ENCODE measurements at regions not wholly inside any gene's neighbourhood (a gene's known extent, or its start where the extent isn't known, plus 50 kb on each side); places are given as distances from the start of the nearest gene placed in this dataset.
"Not testable (repeated sequence)": the region's sequence is repeated elsewhere in the genome, so short reads cannot be mapped to it uniquely, and the experiment has no call there.

- DNase-seq: no peak
- Histone ChIP-seq H3K9me3 (no peaks in the 10 kb centered on the region), H3K36me3 (no peaks in the 10 kb centered on the region), H3K27ac (no peak overlapping the region), H3K4me3 (no peak overlapping the region), H3K4me1 (peaks cover 0 to 12% (median 0%) of the 10 kb centered on the region in 6 donors), H3K27me3 (replicated peaks in 1 of 7) (peaks cover 0 to 18% (median 0%) of the 10 kb centered on the region in 7 donors)
- 84 to 97% (median 94%) methylated on average over 1 of the region's 1 CpG for WGBS, 5 donors
- no peak for TF ChIP-seq POLR2A (IDR thresholded peaks at IDR 0.05)
- intact Hi-C loops (cut with DNase I; ENCODE audit: low total_unique reads): no loop called here
Observed at GRCh38 chr7:142563470-142563869, 185.8 kb upstream of the PRSS1 start.

GRCh38 chr7:142562688-142563087 is 186.6 kb upstream of the PRSS1 start:
- Histone ChIP-seq H3K27ac (no peak overlapping the region), H3K27me3 (replicated peaks in 1 of 7) (peaks cover 0 to 25% (median 0%) of the 10 kb centered on the region in 7 donors), H3K9me3 (no peaks in the 10 kb centered on the region), H3K36me3 (no peaks in the 10 kb centered on the region), H3K4me3 (no peak overlapping the region), H3K4me1 (peaks cover 0 to 12% (median 0%) of the 10 kb centered on the region in 6 donors)
- TF ChIP-seq POLR2AphosphoS5 (IDR thresholded peaks at IDR 0.05) (no peak), CTCF (IDR thresholded peaks at IDR 0.05 in 8 of 11, conservative IDR thresholded peaks at IDR 0.05 in 3 of 11) (no peak), POLR2A (IDR thresholded peaks at IDR 0.05) (no peak)
- DNase-seq: no peak
- intact Hi-C loops (cut with DNase I; ENCODE audit: low total_unique reads): no loop called here
- WGBS, 5 donors: 32 to 44% (median 39%) methylated on average over 1 of the region's 1 CpG

- intact Hi-C loops (cut with DNase I; ENCODE audit: low total_unique reads); H3K36me3 ChIP-seq; H3K4me1 ChIP-seq; H3K4me3 ChIP-seq; H3K27ac ChIP-seq; H3K9me3 ChIP-seq; DNase-seq: not testable (repeated sequence)
- WGBS, 5 donors: 81 to 93% (median 89%) methylated on average over 3 of the region's 3 CpGs
- H3K27me3 ChIP-seq (replicated peaks in 1 of 7): peaks cover 0 to 24% (median 0%) of the 10 kb centered on the region in 7 donors
Observed at GRCh38 chr7:142561396-142561795, 187.9 kb upstream of the PRSS1 start.

GRCh38 chr7:142560770-142561169 is 188.5 kb upstream of the PRSS1 start:
- H3K27ac ChIP-seq; H3K4me3 ChIP-seq; H3K36me3 ChIP-seq; DNase-seq; H3K4me1 ChIP-seq; intact Hi-C loops (cut with DNase I; ENCODE audit: low total_unique reads); H3K9me3 ChIP-seq: not testable (repeated sequence)
- WGBS, 5 donors: 24 to 67% (median 33%) methylated on average over 4 to 6 of the region's 6 CpGs
- peaks cover 0 to 21% (median 0%) of the 10 kb centered on the region in 7 donors for H3K27me3 ChIP-seq (replicated peaks in 1 of 7)

- H3K27me3 ChIP-seq (replicated peaks in 1 of 7): peaks cover 0 to 21% (median 0%) of the 10 kb centered on the region in 7 donors
- no peak overlapping the region for H3K27ac ChIP-seq
- intact Hi-C loops (cut with DNase I; ENCODE audit: low total_unique reads): no loop called here
- H3K4me3 ChIP-seq: no peak overlapping the region
- 66 to 80% (median 72%) methylated on average over 2 of the region's 2 CpGs for WGBS, 5 donors
- H3K36me3 ChIP-seq: no peaks in the 10 kb centered on the region
- no peak for DNase-seq
- no peaks in the 10 kb centered on the region for H3K9me3 ChIP-seq
- peaks cover 0 to 6% (median 0%) of the 10 kb centered on the region in 6 donors for H3K4me1 ChIP-seq
- TF ChIP-seq POLR2A (IDR thresholded peaks at IDR 0.05) (no peak), POLR2AphosphoS5 (IDR thresholded peaks at IDR 0.05) (no peak), CTCF (IDR thresholded peaks at IDR 0.05 in 8 of 11, conservative IDR thresholded peaks at IDR 0.05 in 3 of 11) (no peak)
Observed at GRCh38 chr7:142560166-142560565, 189.1 kb upstream of the PRSS1 start.

All from spleen (tissue), 11 donors.